BE2C (cell line): ENCODE measurements at regions not wholly inside any gene's neighbourhood (a gene's known extent, or its start where the extent isn't known, plus 50 kb on each side); places are given as distances from the start of the nearest gene placed in this dataset.

Experiments used
- DNase-seq: peaks from one replicate; pipeline ENCODE4 v3.0.0-alpha.2; 2020
- H3K27me3 ChIP-seq: fragments of 250-450 bp; sonication (Bioruptor Pico); 2 replicates; pipeline ENCODE4 v1.5.1; 2020; ENCODE audit warnings: mild to moderate bottlenecking
- H3K36me3 ChIP-seq: fragments of 250-450 bp; sonication (Bioruptor Pico); 2 replicates; pipeline ENCODE4 v1.5.1; 2020; ENCODE audit warnings: mild to moderate bottlenecking
- H3K4me1 ChIP-seq: fragments of 250-450 bp; sonication (Bioruptor Pico); 2 replicates; pipeline ENCODE4 v1.5.1; 2020
- H3K4me3 ChIP-seq: 2 replicates; pipeline ENCODE4 v1.5.1; 2011; ENCODE audit warnings: low read depth, low read length
- H3K9me3 ChIP-seq: fragments of 250-450 bp; sonication (Bioruptor Pico); 2 replicates; pipeline ENCODE4 v1.5.1; 2020
- CTCF ChIP-seq: IDR thresholded peaks from 2 replicates; pipeline ENCODE4 v1.5.1; 2012; ENCODE audit warnings: mild to moderate bottlenecking, low read depth, low read length

- peak; percentile 90 for DNase-seq
- no peak overlapping the region for H3K4me3 ChIP-seq
- no peak for TF ChIP-seq CTCF
- no peaks in the 10 kb centered on the region for H3K36me3 ChIP-seq
- no peaks in the 10 kb centered on the region for H3K27me3 ChIP-seq
- peaks cover 12% of the 10 kb centered on the region for H3K4me1 ChIP-seq
- H3K9me3 ChIP-seq: no peaks in the 10 kb centered on the region
Observed at GRCh38 chr7:152571068-152571467, 104.9 kb downstream of the XRCC2 start.

DNA sequence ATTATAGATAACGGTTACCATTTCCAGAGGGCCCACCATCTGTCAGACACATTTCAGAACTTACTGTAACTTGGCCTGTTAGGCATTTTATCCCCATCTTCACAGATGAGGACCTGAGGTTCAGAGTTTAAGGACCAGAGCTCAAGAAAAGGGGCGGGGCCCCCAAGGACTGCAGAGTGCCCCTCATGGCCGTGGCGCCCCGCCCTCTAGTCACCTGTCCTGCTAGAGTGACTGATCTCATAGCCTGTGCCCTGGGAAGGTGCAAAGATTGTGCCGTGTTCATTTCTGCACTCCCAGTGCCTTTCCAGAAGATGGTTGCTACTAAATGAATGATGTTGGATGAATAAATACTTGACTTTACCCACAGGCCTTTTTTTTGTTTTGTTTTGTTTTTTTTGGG is 107.0 kb downstream of the XRCC2 start:
- H3K4me1 ChIP-seq: peaks cover 12% of the 10 kb centered on the region
- TF ChIP-seq CTCF: no peak
- no peaks in the 10 kb centered on the region for H3K9me3 ChIP-seq
- no peak overlapping the region for H3K4me3 ChIP-seq
- no peaks in the 10 kb centered on the region for H3K27me3 ChIP-seq
- H3K36me3 ChIP-seq: no peaks in the 10 kb centered on the region
- DNase-seq: no peak

- Histone ChIP-seq H3K4me3 (no peak overlapping the region), H3K36me3 (no peaks in the 10 kb centered on the region), H3K27me3 (no peaks in the 10 kb centered on the region), H3K4me1 (peaks cover 3% of the 10 kb centered on the region), H3K9me3 (no peaks in the 10 kb centered on the region)
- no peak for TF ChIP-seq CTCF
- DNase-seq: no peak
Observed at GRCh38 chr7:152565731-152566130, 110.2 kb downstream of the XRCC2 start.

DNA sequence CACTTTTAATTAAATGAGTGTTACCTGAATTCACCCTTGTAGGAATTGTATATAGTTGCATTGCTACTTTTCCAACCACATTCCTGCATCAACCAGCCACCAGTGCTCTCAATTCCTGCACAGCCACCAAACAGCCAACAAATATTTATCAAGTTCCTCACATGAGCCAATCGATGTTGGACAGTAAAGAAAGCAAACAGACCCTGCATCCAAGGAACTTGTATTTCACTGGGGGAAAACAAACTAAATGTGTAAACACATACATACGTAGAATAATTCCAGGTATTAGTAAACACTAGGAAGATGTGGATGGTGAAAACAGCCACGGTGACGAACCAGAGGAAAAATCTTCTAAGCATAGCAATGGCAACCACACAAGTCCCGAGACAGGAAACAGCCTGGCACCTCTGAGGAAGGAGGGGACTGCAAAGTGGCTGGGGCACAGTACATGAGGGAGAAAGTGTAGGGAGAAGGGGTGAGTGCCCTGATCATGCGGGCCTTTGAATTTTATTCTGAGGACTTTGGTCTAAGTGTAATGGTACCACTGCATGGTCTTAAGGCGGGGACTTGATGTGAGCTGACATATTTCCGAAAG is 111.2 kb downstream of the XRCC2 start:
- no peak for TF ChIP-seq CTCF
- Histone ChIP-seq H3K4me3 (no peak overlapping the region), H3K27me3 (no peaks in the 10 kb centered on the region), H3K36me3 (no peaks in the 10 kb centered on the region), H3K9me3 (no peaks in the 10 kb centered on the region), H3K4me1 (no peaks in the 10 kb centered on the region)
- no peak for DNase-seq

GRCh38 chr7:152556013-152556755 is 119.8 kb downstream of the XRCC2 start:
- no peak for DNase-seq
- no peaks in the 10 kb centered on the region for H3K36me3 ChIP-seq
- no peak for TF ChIP-seq CTCF
- H3K4me1 ChIP-seq: no peaks in the 10 kb centered on the region
- H3K27me3 ChIP-seq: no peaks in the 10 kb centered on the region
- H3K4me3 ChIP-seq: no peak overlapping the region
- H3K9me3 ChIP-seq: no peaks in the 10 kb centered on the region

DNA sequence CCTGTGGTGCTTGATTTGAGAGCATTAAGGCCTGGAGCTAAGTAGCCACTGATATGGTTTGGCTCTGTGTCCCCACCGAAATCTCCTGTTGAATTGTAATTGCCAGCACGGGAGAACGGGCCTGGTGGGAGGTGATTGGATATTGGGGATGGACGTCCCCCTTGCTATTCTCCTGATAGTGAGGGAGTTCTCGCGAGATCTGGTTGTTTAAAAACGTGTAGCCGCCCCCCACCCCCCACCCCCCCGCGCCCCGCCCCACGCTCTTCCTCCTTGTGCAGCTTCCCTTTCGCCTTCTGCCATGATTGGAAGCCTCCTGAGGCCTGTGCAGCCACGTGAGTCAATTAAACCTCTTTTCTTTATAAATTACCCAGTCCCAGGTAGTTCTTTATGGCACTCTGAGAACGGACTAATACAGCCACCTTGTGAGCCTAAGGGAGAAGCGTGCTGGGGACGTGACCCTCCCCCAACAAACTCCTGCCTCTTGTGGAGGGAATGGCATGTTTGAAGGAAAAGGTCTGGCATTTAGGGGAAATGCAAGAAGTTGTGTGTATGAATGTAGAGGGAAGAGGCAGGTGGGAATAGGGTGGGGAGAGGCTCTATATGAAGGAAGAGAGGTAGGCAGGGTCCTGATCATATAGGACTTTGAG is 118.0 kb upstream of the KMT2C start:
- DNase-seq: no peak
- TF ChIP-seq CTCF: no peak
- H3K4me1 ChIP-seq: no peaks in the 10 kb centered on the region; the same call in 1 of the 2 replicates
- no peaks in the 10 kb centered on the region for H3K27me3 ChIP-seq
- H3K9me3 ChIP-seq: no peaks in the 10 kb centered on the region
- no peak overlapping the region for H3K4me3 ChIP-seq
- no peaks in the 10 kb centered on the region for H3K36me3 ChIP-seq
